Activated CD4-positive, alpha-beta T cell treated with anti-CD3 and anti-CD28 coated beads for 4 hours (primary cell): ENCODE measurements at regions not wholly inside any gene's neighbourhood (a gene's known extent, or its start where the extent isn't known, plus 50 kb on each side); places are given as distances from the start of the nearest gene placed in this dataset.

ENCODE experiments used
- DNase-seq, 2 donors: peaks; one replicate each; pipeline ENCODE4 v3.0.0-alpha.2; 2020

- DNase-seq: no peak
Observed at GRCh38 chr4:138298431-138298830, 56.3 kb upstream of the SLC7A11 start.

GRCh38 chr4:138297743-138298405 is 55.7 kb upstream of the SLC7A11 start:
- no peak for DNase-seq

GRCh38 chr4:138292321-138292720 is 50.2 kb upstream of the SLC7A11 start:
- DNase-seq: no peak
